T-helper 1 cell (primary cell): ENCODE measurements at regions not wholly inside any gene's neighbourhood (a gene's known extent, or its start where the extent isn't known, plus 50 kb on each side); places are given as distances from the start of the nearest gene placed in this dataset.

ENCODE experiments used
- DNase-seq, 5 donors: peaks; one replicate each; pipeline ENCODE4 v3.0.0-alpha.2; 2012 to 2020

DNA sequence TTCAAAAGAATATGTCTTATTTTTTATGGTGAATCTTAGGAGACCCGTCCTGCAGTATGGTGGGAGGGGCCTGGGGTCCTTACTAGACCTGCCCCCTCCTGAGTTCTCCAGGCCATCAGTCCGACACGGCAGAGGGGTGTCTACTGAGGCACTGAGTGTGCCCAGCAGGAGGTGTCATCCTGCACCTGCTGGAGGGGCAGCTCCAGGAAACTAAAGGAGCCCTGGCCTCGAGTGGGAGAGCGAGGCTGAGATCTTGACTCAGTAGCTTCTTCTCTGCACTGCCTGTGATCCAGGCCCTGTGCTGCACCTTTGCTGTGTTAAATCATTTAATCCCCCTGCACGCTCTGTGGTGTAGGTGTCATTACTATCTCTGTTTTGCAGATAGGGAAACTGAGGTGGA lies 587.7 kb downstream of the PTPRU start:
- no peak for DNase-seq

DNA sequence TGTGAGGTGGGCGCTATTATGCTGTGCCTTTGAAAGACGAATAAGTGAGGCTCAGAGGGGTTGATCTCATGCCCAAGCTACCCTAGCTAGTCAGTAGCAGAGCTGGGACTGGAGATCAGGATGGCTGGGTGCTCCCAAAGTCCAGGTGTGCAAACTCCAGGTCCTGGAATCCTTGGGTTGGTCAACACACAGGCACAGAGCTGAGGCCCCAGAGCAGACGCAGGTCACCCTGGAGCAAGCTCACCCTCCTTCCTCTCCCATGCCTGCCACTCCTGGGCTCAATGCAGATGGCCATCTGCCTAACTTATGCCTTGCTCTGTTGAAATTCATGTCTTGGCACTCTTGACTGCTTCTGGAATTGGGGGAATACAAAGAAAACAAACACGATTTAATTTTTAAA lies 587.2 kb downstream of the PTPRU start:
- no peak for DNase-seq

DNA sequence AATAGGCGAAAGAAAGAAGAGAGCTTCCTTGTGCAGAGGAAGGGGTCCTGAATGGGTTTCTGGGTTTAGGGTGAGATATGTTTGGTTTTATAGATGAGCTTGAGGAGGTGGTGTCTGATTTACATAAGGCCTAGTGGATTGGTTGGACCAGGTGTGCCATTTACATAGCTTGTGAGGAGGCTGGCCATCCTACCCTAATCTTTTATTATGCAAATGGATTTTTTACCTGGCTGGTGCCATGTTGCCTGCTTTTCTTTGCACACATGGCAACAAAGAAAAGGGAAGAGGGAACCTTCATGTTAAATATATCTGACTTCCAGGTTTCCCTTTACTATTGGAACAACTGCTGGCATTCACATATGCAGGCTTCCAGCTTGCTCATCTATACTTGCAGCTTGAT lies 585.3 kb downstream of the PTPRU start:
- DNase-seq, result no peak

DNA sequence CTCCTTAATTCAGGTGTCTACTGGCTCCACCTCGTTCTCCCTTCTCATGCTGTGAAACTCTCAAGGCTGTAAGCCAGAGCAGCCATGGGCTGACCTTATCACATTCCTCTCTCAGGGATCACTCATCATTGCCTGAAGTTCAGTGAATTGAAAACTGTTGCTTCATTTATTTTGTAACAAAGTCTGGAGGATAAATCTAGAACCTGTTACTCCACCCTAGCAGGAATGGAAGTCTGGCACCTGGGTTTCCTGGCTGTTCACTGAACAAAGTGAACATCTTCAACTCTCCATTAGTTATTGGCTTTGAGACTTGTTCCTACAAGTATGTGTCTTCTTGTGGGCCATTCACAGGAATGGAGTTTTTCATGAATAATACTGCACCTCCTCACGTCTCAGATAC lies 584.1 kb downstream of the PTPRU start:
- no peak for DNase-seq

DNA sequence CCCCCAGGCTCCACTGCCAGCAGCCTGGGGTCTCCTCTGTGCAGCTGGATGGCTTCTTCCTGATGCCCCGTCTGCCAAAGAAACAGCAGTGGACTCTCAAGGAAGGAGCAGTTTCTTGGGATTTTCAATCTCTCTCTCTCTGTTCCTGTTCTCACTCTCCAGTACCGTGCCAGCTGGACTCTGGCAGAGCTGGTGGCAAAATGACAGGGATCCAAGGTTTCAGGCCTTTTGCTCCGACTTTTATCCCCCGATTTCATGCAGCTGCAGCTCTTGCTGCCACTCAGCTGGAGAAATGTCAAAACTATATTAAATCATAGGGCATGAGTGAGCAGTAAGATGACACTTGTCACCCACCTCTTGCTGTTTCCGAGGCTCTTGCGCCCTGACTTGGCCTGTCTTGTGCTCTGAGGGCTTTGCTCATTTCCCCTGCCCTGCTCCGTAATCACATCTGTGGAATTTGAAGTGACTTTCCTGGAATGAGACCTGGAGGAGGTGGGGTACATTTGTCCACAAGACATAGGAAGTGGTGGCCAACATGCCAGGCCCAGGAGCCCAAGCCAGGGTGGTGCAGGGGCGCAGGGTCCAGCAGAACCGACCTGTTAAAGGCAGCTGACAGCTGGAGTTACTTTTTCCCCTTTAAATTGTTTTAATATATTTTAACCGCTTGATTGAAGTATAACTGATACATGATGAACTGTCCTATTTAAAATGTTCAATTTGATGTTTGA lies 576.2 kb downstream of the PTPRU start:
- DNase-seq, result no peak

DNA sequence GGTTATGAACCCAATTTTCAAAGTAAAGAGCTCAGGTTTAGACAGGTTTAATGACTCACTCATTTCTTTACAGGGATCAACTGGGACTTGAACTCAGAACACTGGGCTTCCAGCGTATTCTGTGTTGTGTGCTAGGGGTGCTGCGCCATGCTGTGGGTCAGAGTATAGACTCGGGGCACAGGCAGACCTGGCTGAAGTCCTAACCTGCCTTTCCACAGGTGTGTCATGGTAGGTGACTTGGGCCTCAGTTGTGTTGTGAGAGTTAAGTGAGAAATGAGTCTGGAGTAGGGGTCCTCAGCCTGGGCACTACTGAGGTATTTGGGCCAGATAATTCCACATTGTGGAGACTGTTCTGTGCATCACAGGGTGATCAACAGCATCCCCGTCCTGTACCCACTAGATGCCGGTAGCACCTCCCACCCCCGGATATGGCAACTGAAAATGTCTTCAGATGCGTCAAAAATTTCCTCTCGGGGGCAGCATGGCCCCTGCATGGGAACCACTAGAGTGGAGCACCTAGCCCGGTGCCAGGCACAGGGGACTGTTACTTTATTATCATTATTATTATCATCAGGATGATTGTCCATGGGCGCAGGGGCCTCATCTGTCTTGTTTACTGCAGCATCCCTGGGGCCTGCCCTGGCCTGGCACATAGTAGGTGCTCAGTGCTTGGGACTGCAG lies 575.5 kb downstream of the PTPRU start:
- no peak for DNase-seq

DNA sequence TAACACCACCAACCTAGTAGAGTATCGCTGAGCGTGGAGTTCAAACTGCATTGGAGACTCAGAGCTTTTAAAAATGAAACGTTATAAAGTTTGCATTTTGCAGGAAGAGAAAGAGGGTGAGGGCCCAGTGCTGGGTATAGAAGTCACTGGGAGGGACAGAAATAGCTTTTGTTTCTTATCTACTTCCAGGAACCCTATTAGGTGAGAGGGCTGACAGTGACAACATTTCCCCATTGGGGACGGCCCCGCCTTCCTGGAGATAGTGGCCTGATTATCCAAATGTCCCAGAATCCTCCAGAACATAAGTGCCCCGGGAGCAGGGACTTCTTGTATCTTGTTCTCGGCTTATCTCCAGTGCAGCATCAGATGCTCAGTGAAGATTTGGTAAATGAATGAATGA lies 574.9 kb downstream of the PTPRU start:
- DNase-seq, result no peak

DNA sequence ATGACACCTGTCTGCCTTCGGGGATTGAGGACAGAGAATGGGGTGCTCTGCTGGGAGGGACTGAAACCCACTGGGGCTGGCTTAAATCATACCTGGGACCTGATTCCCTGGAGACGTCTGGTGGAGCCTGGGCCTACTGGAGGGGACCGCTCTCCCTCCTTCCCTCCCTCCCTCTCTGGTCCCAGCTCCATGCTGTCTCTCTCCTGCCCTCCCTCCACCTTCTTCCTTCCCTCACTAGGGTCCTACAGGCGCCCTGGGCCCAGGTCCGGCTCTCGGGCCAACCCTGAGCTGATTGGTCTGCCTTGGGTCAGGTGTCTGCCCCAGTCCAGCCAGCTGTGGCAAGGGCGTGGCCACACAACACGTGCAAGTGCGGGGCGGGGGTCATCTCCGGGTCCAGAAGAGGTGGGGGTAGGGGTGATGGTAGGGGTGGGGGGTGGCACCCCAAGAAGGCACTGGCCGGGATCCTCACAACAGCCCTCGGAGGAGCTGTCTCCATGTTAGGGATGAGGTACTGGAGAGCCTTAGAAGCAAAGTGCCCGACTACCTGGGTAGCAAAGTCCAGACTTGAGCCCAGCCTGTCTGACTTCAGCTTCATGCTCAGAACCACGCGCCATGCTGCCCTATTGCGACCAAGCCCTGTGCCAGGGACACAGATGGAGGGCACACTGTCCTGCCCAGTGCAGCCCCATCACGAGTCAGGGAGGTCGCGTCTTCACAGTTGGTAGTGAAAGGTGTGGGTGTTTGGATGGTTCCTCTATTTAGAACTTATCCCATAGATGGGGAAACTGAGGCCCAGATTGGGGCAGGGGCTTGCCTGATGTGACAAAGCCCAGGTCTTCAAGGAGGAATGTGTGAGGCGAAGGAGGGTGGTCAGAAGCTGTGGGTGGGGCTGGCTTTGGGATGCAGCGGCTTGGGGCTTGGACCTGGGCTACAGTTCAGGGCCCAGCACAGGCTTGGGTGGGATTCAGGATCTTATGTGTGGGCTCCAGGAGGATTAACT lies 574.1 kb downstream of the PTPRU start:
- DNase-seq, result no peak

DNA sequence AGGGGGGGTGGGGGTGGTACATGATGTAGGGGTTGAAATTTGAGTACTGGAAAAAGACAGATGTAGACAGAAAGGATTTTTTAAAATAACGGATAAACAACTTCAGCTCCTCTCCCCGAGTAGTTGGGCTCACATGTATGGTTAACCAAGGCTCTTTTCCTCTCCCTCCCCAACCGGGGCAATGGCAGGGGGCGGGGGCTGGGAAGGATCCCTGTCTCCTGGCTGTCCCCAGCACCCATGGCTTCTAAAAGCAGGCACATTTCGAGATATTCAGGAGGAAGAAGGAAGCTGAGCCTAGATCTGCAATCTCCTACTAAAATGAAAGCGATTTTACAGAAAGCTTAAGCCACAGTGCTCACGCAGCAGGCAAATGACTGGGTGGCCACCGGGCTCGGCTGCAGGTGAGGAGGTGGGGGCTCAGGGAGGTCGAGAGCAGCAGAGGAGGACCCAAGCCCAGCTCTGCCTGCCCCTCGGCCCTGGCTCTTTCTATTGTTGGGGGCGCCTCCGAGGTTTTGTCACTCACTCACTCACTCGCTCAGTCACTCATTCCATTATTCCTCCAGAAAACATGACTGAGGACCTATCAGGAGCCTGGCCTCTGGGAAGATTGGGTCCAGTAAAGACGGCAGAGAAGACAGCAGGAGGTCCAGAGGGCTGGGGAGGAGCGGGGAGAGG lies 573.3 kb downstream of the PTPRU start:
- no peak for DNase-seq

DNA sequence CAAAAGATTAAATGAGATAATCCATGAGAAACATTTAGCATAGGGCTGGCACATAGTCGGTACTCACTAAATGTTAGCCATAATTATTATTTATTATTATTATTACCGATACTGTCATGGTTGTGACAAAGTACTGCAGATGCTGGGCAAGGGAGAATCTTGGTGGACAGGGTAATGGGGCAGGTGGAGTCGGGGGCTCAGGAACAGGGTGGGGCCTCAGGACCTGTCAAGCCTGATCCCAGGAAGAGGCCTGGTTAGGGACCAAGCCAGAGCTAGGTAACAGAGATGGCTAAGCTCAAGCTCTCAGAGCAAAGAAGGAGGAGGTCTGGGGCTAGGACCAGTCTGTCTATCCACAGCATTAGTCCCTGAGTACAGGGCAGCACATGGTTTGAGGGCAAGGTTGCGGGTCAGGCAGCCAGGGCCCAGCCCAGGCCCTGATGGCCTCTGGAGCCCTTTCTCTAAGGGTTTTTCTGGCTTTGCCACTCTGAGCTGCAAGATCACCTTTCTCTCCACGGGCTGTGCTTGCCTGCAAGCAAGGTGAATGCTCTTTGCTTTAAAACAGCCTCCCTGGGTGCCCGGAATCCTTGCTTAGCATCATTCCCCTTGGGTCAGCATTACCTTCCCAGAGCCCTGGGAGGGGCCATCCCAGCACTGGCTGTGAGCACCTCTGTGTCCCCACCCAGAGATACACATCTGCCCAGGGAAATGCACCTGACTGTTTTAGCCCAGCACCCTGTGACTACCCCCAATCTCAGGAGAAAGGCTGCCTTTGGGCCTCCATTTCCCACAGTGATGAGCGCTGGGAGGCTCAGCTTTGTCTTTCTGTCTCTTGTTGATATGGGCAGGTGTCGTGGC lies 572.0 kb downstream of the PTPRU start:
- no peak for DNase-seq

DNA sequence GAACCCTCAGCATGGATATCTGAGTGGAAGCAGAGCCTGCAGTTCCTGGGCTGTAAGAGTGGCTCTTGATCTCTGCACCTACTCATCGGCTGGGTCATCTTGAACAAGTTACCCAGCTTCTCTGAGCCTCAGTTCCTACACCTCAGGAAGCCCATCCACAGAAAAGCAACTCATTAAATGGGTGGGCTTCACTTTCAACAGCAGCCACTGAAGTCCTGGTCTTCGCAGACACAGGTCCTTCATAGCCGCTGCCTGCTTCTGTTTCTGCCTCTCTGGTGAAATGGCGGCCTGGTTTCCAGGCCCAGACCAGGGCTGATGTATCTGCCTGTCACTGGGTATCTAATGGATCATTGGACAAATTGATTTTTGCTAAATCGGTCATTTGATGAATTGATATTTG lies 571.4 kb downstream of the PTPRU start:
- no peak for DNase-seq

DNA sequence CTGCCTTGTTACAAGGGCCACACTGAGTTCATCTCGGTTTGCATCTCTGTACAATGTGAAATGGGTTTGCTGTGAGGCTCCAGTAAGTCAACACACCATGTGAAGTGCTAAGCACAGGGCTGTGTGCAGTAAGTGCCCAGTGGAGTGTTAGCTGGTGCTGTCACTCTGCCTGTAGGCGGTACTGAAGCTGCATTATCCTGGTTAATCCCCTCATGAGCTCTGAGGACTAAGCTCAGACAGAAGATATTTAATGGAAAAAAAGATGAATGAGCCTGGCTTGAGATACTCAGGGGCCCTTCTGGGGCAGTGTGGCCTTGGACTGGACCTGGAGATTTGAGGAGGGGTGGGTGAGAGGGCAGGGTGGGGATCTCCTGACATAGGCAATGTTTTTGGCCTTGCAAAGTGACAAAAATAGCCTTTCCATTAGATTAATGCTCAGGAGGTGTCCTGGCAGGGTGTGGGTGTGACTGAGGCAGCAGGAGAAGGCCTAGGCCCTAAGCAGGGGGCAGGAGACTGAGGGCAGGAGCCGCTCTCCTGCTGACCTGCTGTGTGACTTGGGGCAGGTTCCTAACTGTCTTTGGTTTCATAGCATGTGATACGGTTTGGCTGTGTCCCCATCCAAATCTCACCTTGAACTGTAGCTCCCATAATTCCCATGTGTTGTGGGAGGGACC lies 570.5 kb downstream of the PTPRU start:
- no peak for DNase-seq

DNA sequence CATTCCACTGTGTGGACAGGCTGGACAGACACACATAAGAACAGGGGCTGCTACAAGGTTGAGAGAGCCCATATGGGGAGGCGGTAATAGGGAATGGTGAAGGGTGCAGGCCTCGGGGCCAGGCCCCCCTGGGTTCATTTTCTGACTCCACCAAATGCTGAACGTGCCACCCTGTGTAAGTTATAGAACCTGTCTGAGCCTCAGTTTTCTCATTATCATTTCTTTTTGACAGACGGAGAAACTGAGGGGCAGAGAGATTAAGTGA lies 569.5 kb downstream of the PTPRU start:
- no peak for DNase-seq

DNA sequence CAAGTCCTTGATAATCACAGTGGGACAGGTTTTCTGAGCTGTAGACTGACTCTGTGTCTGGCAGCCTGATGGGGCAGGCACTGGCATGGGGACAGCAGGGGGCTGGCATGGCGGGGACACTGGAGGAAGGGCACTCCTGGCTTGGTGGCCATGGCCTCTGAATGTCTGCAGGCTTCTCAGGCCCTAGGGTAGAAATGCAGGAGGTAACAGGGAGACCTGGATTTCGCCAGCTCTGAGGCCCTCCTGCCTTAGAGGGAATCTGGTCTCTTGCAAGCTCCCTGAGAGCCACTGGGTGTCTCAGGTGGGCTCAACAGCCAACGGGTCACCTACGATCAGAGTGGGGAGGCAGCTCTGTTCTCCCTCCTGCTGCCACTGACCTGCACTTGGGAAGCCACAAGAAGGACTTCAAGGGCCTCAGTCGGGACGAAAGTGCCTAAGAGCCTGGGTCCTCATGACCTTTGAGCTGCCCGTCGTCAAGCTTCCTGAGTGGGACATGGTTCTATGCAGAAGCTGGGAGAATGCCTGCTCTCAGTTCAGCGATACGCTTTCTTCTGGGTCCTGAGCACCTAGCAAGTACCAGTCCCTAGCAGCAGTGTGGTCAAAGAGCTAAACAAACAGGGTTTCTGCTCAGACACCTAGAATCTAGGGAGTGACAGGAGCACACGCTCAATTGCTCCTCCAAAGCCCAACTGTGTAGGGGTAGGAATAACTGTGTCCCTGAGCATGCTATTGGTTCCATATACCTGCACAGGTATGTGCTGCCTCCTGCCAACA lies 569.0 kb downstream of the PTPRU start:
- no peak for DNase-seq

DNA sequence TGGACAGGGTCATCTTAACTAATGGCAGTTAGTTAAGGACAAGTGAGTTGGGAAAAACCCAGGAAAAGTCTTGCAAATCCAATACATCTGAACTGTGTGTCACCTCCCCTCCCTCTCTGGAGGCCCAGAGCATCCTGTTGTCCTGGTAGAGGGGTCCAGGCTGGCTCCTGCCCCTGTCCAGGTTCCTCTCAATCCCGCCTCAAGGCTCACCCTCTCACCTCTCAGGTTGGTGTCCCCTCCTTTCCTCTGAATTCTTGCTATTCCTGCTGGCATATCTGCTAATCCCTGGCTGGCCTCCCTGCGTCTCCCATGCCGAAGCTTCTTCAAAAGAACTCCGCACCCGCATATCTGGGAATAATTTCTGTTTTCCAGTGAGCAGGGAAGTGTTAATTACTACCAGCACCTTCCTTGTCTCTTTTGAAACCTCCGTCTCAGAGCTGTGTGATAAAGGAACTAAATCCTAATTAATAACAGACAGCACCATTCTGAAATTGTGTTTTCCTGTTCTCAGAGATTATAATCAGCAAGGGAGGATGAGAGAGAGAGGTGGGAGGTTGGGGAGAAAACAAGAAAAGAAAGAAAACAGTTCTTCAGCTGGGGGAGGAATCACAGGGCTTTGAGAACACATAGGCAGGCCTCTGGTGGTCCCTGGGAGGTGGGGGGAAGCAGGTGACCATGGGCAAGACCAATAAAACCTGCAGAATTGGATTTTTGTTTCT lies 568.0 kb downstream of the PTPRU start:
- DNase-seq, result no peak

DNA sequence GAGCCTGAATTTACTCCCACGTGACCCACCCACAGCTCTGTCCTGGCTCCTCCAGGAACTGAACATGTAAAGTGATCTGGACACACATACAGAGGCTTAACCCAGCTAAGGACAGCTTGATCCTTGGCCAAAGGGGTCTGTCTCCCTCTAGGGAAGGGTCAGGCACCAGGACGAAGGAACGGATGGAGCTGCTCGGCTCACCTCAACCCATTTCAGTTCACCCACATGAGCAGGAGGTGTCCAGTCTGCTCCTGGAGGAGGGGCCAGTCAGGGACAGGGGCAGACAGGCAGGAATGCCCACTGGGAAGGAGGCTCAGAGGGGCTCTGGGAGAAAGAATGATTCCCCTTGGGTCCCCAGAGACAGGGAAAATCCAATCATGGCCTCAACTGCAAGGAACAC lies 567.2 kb downstream of the PTPRU start:
- DNase-seq, result no peak

DNA sequence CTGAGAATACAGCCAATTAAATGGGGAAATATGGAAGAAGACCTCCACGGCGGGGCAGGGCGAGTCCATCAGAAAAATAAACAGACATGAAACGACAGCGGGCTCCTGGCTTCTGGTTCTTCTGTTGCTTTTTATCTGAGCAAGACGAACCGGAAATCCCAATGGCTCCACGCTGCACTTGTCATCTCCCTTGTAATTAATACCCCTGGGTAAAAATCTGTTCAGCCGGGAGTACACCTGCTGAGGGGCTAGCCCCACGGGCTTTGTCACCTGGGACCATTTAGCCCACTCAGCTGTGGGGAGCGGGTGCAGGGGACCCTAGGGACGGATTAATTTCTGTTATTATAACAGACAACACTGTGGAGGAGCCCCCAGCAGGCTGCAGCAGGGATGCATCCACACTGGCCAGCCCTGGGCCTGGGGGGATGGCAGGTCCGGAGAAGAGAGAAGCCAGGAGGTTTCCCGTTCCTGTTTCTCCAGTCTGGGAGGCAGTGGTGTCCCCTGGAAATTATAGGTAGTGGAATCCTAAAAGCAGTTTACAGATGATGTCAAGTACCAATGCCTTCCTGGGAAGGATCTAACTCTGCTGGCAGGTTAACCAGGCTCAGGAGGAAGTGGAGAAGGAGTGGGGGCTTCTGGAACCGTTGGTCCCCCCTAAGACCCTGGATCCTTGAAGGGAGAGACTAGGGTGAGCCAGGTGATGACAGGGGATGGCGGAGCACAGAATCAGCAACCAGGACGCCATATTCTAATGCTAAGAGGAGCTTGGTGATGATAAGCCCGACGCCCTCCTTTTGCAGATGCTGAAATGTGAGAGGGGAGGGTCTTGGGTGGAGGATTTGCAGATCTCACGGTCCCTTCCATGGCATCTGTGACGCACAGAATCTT lies 566.1 kb downstream of the PTPRU start:
- no peak for DNase-seq

DNA sequence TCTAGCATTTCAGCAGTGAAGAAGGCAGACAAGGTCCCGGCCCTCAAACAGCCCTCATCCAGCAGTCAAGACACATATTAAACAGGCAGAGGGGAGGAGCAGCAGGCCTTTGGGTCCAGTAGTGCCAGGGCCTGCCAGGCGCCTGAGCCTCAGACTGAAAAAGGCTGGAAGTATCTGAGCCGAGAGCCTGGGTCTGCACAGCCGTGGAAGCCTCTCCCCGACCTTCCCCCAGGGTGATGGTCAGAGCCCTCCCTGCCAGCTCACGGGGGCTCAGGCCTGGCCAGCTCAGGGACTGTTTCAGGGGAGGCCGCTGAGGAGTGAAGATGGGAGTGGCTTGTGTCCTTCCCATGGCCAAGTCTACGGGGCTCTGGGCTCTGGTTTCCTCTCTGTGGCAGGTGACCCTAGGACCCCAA lies 565.2 kb downstream of the PTPRU start:
- DNase-seq, result no peak

DNA sequence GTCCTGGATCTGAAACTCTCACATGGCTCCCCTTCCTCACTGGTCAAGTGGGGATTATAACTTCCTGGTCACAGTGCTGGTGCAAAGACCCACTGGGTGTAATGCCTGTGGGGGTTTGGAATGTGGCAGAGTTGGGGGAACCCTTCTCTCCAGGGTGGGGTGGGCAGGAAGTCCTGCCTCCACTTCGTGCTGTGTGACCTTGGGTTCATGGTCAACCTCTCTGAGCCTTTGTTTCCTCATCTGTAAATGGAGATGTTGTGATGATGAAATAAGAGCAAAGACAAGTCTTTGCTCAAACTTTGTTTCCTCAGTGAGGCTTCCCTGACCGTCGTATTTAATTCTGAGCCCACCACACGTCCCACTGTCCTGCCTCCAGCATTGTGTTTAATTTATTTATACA lies 564.7 kb downstream of the PTPRU start:
- no peak for DNase-seq
